MM.1S (cell line): ENCODE measurements at regions not wholly inside any gene's neighbourhood (a gene's known extent, or its start where the extent isn't known, plus 50 kb on each side); places are given as distances from the start of the nearest gene placed in this dataset.

ENCODE experiments used
- DNase-seq: peaks from one replicate; pipeline ENCODE4 v3.0.0-alpha.2; 2015
- H2AFZ ChIP-seq: fragments of 300-600 bp; sonication (generic); 2 replicates; pipeline ENCODE4 v1.6.0; 2016; ENCODE audit warnings: antibody characterized with exemption, low read length
- H3F3A ChIP-seq: fragments of 300-600 bp; sonication (generic); 2 replicates; pipeline ENCODE4 v1.6.1; 2016; ENCODE audit warnings: mild to moderate bottlenecking, antibody characterized with exemption, low read length, moderate library complexity, mixed read lengths; ENCODE audit not compliant: insufficient read depth
- H3K27ac ChIP-seq: fragments of 300-600 bp; sonication (generic); 2 replicates; pipeline ENCODE4 v1.5.1; 2016; ENCODE audit warnings: mild to moderate bottlenecking, low read length
- H3K27me3 ChIP-seq: fragments of 300-600 bp; sonication (generic); replicated peaks from 2 replicates; pipeline ENCODE4 v1.6.0; 2016; ENCODE audit warnings: low read length; ENCODE audit not compliant: insufficient read depth
- H3K36me3 ChIP-seq: fragments of 300-600 bp; sonication (generic); replicated peaks from 2 replicates; pipeline ENCODE4 v1.6.1; 2016; ENCODE audit warnings: mild to moderate bottlenecking, low read length, mixed read lengths; ENCODE audit not compliant: insufficient read depth
- H3K4me1 ChIP-seq: fragments of 300-600 bp; sonication (generic); 2 replicates; pipeline ENCODE4 v1.6.1; 2016; ENCODE audit warnings: low read length, mixed read lengths
- H3K4me2 ChIP-seq: fragments of 300-600 bp; sonication (generic); 2 replicates; pipeline ENCODE4 v1.6.0; 2016; ENCODE audit warnings: low read depth, low read length
- H3K4me3 ChIP-seq: fragments of 300-600 bp; sonication (generic); 2 replicates; pipeline ENCODE4 v1.5.1; 2016; ENCODE audit warnings: low read length, mixed read lengths
- H3K79me2 ChIP-seq: fragments of 300-600 bp; sonication (generic); 2 replicates; pipeline ENCODE4 v1.6.1; 2016; ENCODE audit warnings: mixed run types, low read length, mixed read lengths
- H3K9ac ChIP-seq: fragments of 300-600 bp; sonication (generic); 2 replicates; pipeline ENCODE4 v1.6.1; 2016; ENCODE audit warnings: low read length, mixed read lengths
- H3K9me2 ChIP-seq: fragments of 300-600 bp; sonication (generic); replicated peaks from 2 replicates; pipeline ENCODE4 v1.6.1; 2016; ENCODE audit warnings: mild to moderate bottlenecking, low read length, mixed read lengths; ENCODE audit not compliant: insufficient read depth
- H3K9me3 ChIP-seq: fragments of 300-600 bp; sonication (generic); replicated peaks from 2 replicates; pipeline ENCODE4 v1.6.1; 2016; ENCODE audit warnings: mild to moderate bottlenecking, low read length, mixed read lengths; ENCODE audit not compliant: insufficient read depth
- H4K20me1 ChIP-seq: fragments of 300-600 bp; sonication (generic); 2 replicates; pipeline ENCODE4 v1.6.1; 2016; ENCODE audit warnings: mild to moderate bottlenecking, low read length, moderate library complexity, mixed read lengths; ENCODE audit not compliant: insufficient read depth
- CTCF ChIP-seq: fragments of 300-600 bp; sonication (generic); IDR thresholded peaks from 2 replicates; pipeline ENCODE4 v1.5.1; 2016; ENCODE audit warnings: antibody characterized with exemption, low read length, mixed read lengths
- EZH2 ChIP-seq: fragments of 300-600 bp; sonication (generic); optimal IDR thresholded peaks from 2 replicates; pipeline ENCODE3; 2017; ENCODE audit warnings: low read depth, mild to moderate bottlenecking, antibody characterized with exemption, low read length, mixed read lengths
- EZH2phosphoT487 ChIP-seq: fragments of 300-600 bp; sonication (generic); IDR thresholded peaks from 2 replicates; pipeline ENCODE4 v1.6.1; 2018; ENCODE audit warnings: antibody characterized with exemption, low read length

- Histone ChIP-seq H3K27me3 (no peaks in the 10 kb centered on the region), H2AFZ (no peak overlapping the region), H3K4me1 (peaks cover 10% of the 10 kb centered on the region), H3K36me3 (no peaks in the 10 kb centered on the region), H3K4me2 (no peak overlapping the region), H3K9me2 (no peaks in the 10 kb centered on the region), H4K20me1 (no peaks in the 10 kb centered on the region), H3K27ac (no peak overlapping the region), H3F3A (no peaks in the 10 kb centered on the region), H3K4me3 (no peak overlapping the region), H3K79me2 (no peaks in the 10 kb centered on the region), H3K9me3 (no peaks in the 10 kb centered on the region), H3K9ac (no peak overlapping the region)
- DNase-seq: no peak
- TF ChIP-seq CTCF: no peak
- TF ChIP-seq EZH2: no peak
- no peak for TF ChIP-seq EZH2phosphoT487
Observed at GRCh38 chr3:30554317-30554690, 52.1 kb upstream of the TGFBR2 start.

GRCh38 chr3:30555968-30556367 lies 50.4 kb upstream of the TGFBR2 start:
- Histone ChIP-seq H3K4me3 (no peak overlapping the region), H3K9me2 (no peaks in the 10 kb centered on the region), H3K4me1 (peaks cover 10% of the 10 kb centered on the region), H3K27me3 (no peaks in the 10 kb centered on the region), H2AFZ (no peak overlapping the region), H4K20me1 (no peaks in the 10 kb centered on the region), H3K9me3 (no peaks in the 10 kb centered on the region), H3K9ac (no peak overlapping the region), H3K27ac (no peak overlapping the region), H3K36me3 (no peaks in the 10 kb centered on the region), H3K79me2 (no peaks in the 10 kb centered on the region), H3F3A (no peaks in the 10 kb centered on the region), H3K4me2 (no peak overlapping the region)
- TF ChIP-seq CTCF: no peak
- no peak for TF ChIP-seq EZH2phosphoT487
- TF ChIP-seq EZH2: no peak
- DNase-seq: no peak
